ENCODE measurements at regions not wholly inside any gene's neighbourhood (a gene's known extent, or its start where the extent isn't known, plus 50 kb on each side); places are given as distances from the start of the nearest gene placed in this dataset.

GRCh38 chr10:22837351-22837750 is 90.5 kb upstream of the ARMC3 start:
- TF ChIP-seq, protein P1, sequence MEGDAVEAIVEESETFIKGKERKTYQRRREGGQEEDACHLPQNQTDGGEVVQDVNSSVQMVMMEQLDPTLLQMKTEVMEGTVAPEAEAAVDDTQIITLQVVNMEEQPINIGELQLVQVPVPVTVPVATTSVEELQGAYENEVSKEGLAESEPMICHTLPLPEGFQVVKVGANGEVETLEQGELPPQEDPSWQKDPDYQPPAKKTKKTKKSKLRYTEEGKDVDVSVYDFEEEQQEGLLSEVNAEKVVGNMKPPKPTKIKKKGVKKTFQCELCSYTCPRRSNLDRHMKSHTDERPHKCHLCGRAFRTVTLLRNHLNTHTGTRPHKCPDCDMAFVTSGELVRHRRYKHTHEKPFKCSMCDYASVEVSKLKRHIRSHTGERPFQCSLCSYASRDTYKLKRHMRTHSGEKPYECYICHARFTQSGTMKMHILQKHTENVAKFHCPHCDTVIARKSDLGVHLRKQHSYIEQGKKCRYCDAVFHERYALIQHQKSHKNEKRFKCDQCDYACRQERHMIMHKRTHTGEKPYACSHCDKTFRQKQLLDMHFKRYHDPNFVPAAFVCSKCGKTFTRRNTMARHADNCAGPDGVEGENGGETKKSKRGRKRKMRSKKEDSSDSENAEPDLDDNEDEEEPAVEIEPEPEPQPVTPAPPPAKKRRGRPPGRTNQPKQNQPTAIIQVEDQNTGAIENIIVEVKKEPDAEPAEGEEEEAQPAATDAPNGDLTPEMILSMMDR (conservative IDR thresholded peaks at IDR 0.05) = no peak
- no peak for TF ChIP-seq EZH2 (IDR thresholded peaks at IDR 0.05; ENCODE audit: low read depth)

Measured in PC-9 (cell line).